Astrocyte (in vitro differentiated cells and primary cell): ENCODE measurements at regions not wholly inside any gene's neighbourhood (a gene's known extent, or its start where the extent isn't known, plus 50 kb on each side); places are given as distances from the start of the nearest gene placed in this dataset.

Source experiments
- DNase-seq: peaks from one replicate; pipeline ENCODE4 v3.0.0-alpha.2; 2010; ENCODE audit warnings: low read depth
- FAIRE-seq: peaks from 2 replicates; lab custom pipeline; 2011; peaks lifted over from hg19 to GRCh38; lab: Jason Lieb, UNC
- H2AFZ ChIP-seq: 2 replicates; pipeline ENCODE4 v1.6.0; 2012; ENCODE audit warnings: low read depth, low read length, inconsistent platforms
- H3K27ac ChIP-seq: 2 replicates; pipeline ENCODE4 v1.5.1; 2011; ENCODE audit warnings: low read depth, low read length, inconsistent platforms
- H3K27me3 ChIP-seq: 2 replicates; pipeline ENCODE4 v1.6.0; 2011; ENCODE audit warnings: low read length, inconsistent platforms; ENCODE audit not compliant: insufficient read depth
- H3K36me3 ChIP-seq: 2 replicates; pipeline ENCODE4 v1.5.1; 2011; ENCODE audit warnings: low read length, inconsistent platforms; ENCODE audit not compliant: insufficient read depth
- H3K4me1 ChIP-seq: 2 replicates; pipeline ENCODE4 v1.5.1; 2011; ENCODE audit warnings: low read length, inconsistent platforms; ENCODE audit not compliant: insufficient read depth
- H3K4me2 ChIP-seq: 2 replicates; pipeline ENCODE4 v1.6.0; 2012; ENCODE audit warnings: low read length, inconsistent platforms
- H3K4me3 ChIP-seq: 2 replicates; pipeline ENCODE4 v1.5.1; 2011; ENCODE audit warnings: low read depth, mild to moderate bottlenecking, low read length, inconsistent platforms; ENCODE audit not compliant: insufficient read depth
- H3K79me2 ChIP-seq: 2 replicates; pipeline ENCODE4 v1.6.0; 2012; ENCODE audit warnings: mild to moderate bottlenecking, low read length, inconsistent platforms; ENCODE audit not compliant: insufficient read depth
- H3K9ac ChIP-seq: 2 replicates; pipeline ENCODE4 v1.6.0; 2012; ENCODE audit warnings: mild to moderate bottlenecking, low read length, inconsistent platforms
- H3K9me3 ChIP-seq: 2 replicates; pipeline ENCODE4 v1.5.1; 2012; ENCODE audit warnings: low read depth, mild to moderate bottlenecking, low read length, inconsistent platforms; ENCODE audit not compliant: insufficient read depth
- H4K20me1 ChIP-seq: 2 replicates; pipeline ENCODE4 v1.6.0; 2012; ENCODE audit warnings: low read length, inconsistent platforms; ENCODE audit not compliant: insufficient read depth
- H3K27ac Mint-ChIP-seq: one replicate; pipeline ENCODE4 v1.8.0; 2021; ENCODE audit warnings: mild to moderate bottlenecking, mixed read lengths; ENCODE audit not compliant: unreplicated experiment
- H3K27me3 Mint-ChIP-seq: one replicate; pipeline ENCODE4 v1.8.0; 2021; ENCODE audit warnings: low read depth, mixed read lengths; ENCODE audit not compliant: unreplicated experiment
- H3K36me3 Mint-ChIP-seq: one replicate; pipeline ENCODE4 v1.8.0; 2021; ENCODE audit warnings: low read depth, mixed read lengths; ENCODE audit not compliant: unreplicated experiment
- H3K4me1 Mint-ChIP-seq: one replicate; pipeline ENCODE4 v1.8.0; 2021; ENCODE audit warnings: low read depth, mixed read lengths; ENCODE audit not compliant: unreplicated experiment
- H3K4me3 Mint-ChIP-seq: one replicate; pipeline ENCODE4 v1.8.0; 2021; ENCODE audit warnings: mild to moderate bottlenecking, moderate library complexity, mixed read lengths; ENCODE audit not compliant: unreplicated experiment
- H3K9me3 Mint-ChIP-seq: one replicate; pipeline ENCODE4 v1.8.0; 2021; ENCODE audit warnings: mild to moderate bottlenecking, mixed read lengths; ENCODE audit not compliant: unreplicated experiment
- EZH2 ChIP-seq: IDR thresholded peaks from 2 replicates; pipeline ENCODE4 v1.6.1; 2012; ENCODE audit warnings: mild to moderate bottlenecking, low read length, inconsistent platforms; ENCODE audit not compliant: insufficient read depth
- TF ChIP-seq, protein P1 (sequence below): IDR thresholded peaks from 2 replicates; pipeline ENCODE4 v1.5.1; 2011; ENCODE audit warnings: low read depth, mild to moderate bottlenecking, inconsistent platforms, low read length, moderate library complexity; ENCODE audit not compliant: insufficient read depth

DNA sequence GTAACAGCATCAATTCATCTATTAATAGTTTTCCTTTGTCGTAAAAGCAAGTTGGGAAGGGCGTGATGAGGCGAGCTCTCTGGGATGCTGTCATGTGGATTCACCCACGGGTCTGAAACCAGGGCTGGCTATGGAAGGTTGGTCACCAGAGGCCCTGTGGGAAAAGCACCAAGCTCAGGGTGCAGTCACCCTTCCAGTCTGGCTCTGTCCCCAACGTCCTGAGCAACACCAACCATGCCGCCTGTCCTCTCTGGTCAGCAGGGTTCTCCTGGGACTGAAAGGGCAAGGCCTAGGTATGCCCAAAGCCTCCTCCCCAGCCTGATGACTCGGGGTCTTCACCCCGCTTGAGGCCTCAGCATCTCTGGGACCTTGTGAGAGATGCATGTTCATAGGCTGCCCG, 97.2 kb upstream of the MSX1 start:
- no peaks in the 10 kb centered on the region for H3K36me3 Mint-ChIP-seq
- H3K4me3 ChIP-seq: no peak overlapping the region
- H4K20me1 ChIP-seq: no peaks in the 10 kb centered on the region
- peak overlapping the region; percentile 10 for H3K9ac ChIP-seq
- no peaks in the 10 kb centered on the region for H3K36me3 ChIP-seq
- no peak for FAIRE-seq
- no peak for DNase-seq
- no peaks in the 10 kb centered on the region for H3K9me3 ChIP-seq
- H3K4me3 Mint-ChIP-seq: no peak overlapping the region
- H3K4me1 Mint-ChIP-seq: peaks cover 11% of the 10 kb centered on the region
- H3K4me2 ChIP-seq: peak overlapping the region; percentile 49
- H3K27ac ChIP-seq: peak overlapping the region; percentile 40
- H3K27me3 ChIP-seq: peaks cover 7% of the 10 kb centered on the region
- TF ChIP-seq, protein P1, sequence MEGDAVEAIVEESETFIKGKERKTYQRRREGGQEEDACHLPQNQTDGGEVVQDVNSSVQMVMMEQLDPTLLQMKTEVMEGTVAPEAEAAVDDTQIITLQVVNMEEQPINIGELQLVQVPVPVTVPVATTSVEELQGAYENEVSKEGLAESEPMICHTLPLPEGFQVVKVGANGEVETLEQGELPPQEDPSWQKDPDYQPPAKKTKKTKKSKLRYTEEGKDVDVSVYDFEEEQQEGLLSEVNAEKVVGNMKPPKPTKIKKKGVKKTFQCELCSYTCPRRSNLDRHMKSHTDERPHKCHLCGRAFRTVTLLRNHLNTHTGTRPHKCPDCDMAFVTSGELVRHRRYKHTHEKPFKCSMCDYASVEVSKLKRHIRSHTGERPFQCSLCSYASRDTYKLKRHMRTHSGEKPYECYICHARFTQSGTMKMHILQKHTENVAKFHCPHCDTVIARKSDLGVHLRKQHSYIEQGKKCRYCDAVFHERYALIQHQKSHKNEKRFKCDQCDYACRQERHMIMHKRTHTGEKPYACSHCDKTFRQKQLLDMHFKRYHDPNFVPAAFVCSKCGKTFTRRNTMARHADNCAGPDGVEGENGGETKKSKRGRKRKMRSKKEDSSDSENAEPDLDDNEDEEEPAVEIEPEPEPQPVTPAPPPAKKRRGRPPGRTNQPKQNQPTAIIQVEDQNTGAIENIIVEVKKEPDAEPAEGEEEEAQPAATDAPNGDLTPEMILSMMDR: no peak
- no peak for TF ChIP-seq EZH2
- no peak overlapping the region for H3K27ac Mint-ChIP-seq
- H3K79me2 ChIP-seq: no peaks in the 10 kb centered on the region
- H3K4me1 ChIP-seq: peaks cover 20% of the 10 kb centered on the region
- H2AFZ ChIP-seq: no peak overlapping the region
- peaks cover 3% of the 10 kb centered on the region for H3K9me3 Mint-ChIP-seq
- peaks cover 31% of the 10 kb centered on the region for H3K27me3 Mint-ChIP-seq

DNA sequence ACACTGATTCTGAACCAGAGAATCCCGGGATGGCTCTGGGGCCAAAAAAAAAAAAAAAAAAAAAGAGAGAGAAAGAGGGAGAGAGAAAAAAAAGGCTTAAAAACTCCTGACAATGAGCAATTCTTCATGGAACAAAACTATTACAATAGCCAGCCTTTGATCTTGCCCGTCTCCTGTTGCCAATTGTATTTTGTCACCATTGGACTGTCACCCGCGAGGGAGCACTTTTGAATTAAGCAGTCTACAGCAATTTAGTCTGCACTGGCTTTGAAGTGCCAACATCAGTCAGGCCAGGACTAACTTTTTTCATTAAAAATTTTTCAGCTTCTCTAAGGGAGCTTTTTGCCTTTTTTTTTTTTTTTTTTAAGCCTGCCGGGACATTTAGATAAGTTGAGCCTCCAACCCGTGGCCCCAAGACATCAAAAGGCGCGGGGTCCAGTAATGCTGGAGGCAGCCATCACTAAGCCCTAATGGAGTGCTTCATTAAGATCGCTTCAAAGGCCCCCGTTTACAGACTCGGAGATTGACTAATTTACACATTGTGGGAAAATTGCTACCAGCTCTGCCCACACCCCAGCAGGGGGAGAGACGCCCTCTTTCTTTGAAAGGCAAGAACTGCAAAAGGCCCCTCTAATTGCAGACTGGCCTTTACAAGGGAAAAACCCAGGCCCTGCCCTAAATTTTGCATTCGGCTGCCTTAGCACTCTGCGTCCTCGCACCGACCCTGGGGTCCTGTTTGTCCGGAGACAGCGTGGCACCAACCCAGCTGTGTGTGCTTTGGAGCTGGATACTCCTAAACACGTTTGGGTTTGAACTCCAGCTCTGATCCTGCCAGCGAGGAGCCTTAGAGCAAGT, 98.1 kb upstream of the MSX1 start:
- no peak overlapping the region for H3K4me2 ChIP-seq
- H3K79me2 ChIP-seq: no peaks in the 10 kb centered on the region
- Mint-ChIP-seq H3K36me3 (no peaks in the 10 kb centered on the region), H3K4me3 (no peak overlapping the region), H3K27ac (no peak overlapping the region), H3K27me3 (peaks cover 34% of the 10 kb centered on the region), H3K9me3 (peaks cover 2% of the 10 kb centered on the region), H3K4me1 (peaks cover 9% of the 10 kb centered on the region)
- H3K27me3 ChIP-seq: peaks cover 9% of the 10 kb centered on the region
- H4K20me1 ChIP-seq: no peaks in the 10 kb centered on the region
- H3K4me3 ChIP-seq: no peak overlapping the region
- no peak for DNase-seq
- peaks cover 20% of the 10 kb centered on the region for H3K4me1 ChIP-seq
- no peak overlapping the region for H3K9ac ChIP-seq
- no peak overlapping the region for H3K27ac ChIP-seq
- no peak overlapping the region for H2AFZ ChIP-seq
- no peaks in the 10 kb centered on the region for H3K9me3 ChIP-seq
- no peak for TF ChIP-seq EZH2
- TF ChIP-seq, protein P1: peak; percentile 13
- FAIRE-seq: no peak
- no peaks in the 10 kb centered on the region for H3K36me3 ChIP-seq

DNA sequence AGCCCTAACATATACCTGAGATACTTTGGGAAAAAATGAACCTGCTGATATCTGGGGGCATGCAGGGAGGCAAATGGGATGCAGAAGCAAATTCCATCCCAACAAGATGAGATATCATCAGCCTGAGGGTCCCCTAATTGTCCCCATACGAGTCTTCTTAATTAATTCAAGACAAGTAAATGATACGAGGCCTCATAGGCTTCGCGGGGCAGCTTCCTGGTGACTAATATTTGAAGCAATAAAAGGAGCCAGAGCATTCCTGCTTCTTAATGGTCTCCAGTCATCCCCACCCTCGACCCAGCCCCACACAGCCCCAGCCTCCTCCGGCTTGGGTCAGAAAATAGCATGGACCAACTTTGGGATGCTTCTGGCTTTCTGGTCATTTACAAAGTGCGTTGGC, 99.6 kb upstream of the MSX1 start:
- peaks cover 34% of the 10 kb centered on the region for H3K27me3 Mint-ChIP-seq
- peaks cover 6% of the 10 kb centered on the region for H3K4me1 Mint-ChIP-seq
- Histone ChIP-seq H3K4me2 (no peak overlapping the region), H3K4me3 (no peak overlapping the region), H3K36me3 (no peaks in the 10 kb centered on the region), H3K9ac (no peak overlapping the region), H3K4me1 (peaks cover 17% of the 10 kb centered on the region), H3K27me3 (peaks cover 17% of the 10 kb centered on the region), H3K9me3 (no peaks in the 10 kb centered on the region), H4K20me1 (no peaks in the 10 kb centered on the region), H3K79me2 (no peaks in the 10 kb centered on the region), H2AFZ (no peak overlapping the region), H3K27ac (no peak overlapping the region)
- no peak for TF ChIP-seq EZH2
- TF ChIP-seq, protein P1: no peak
- no peaks in the 10 kb centered on the region for H3K36me3 Mint-ChIP-seq
- H3K4me3 Mint-ChIP-seq: no peak overlapping the region
- no peak overlapping the region for H3K27ac Mint-ChIP-seq
- FAIRE-seq: no peak
- H3K9me3 Mint-ChIP-seq: peaks cover 2% of the 10 kb centered on the region
- DNase-seq: no peak
